ENCODE measurements at regions not wholly inside any gene's neighbourhood (a gene's known extent, or its start where the extent isn't known, plus 50 kb on each side); places are given as distances from the start of the nearest gene placed in this dataset.

DNA sequence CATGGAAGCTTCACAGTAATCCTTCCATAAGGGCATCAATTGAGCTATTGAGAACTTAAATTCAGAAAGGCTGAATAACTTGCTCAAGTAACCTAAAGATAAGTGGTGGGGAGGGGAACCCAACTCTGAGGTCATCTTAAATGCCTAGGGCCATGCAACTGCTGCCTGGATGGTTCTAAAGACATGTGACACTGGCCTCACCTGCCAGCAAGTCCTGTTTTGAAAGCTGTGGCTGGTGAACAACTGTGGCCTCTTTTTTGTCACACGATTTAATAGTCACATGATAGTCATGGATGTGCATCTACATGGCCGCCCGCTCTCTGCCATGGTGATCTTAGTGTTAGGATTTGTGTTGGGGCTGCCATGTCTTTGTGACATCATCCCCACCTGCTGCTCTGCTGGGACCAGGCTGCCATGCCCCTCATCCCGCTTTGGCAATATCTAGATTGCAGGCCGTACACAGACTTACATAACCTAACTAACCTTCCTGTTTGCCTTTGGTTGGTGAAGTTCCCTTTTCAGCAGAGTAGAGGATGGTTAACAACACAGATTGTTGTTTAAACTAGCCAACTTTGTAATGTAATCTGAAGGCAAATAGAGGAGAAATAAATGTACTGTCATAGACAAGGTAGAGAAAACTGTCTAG is 177.9 kb upstream of the SH3BP4 start (continued):
- TF ChIP-seq CHD4 (IDR thresholded peaks at IDR 0.05) (no peak), SREBF2 (IDR thresholded peaks at IDR 0.05; ENCODE audit: low read length) (no peak), TARDBP (IDR thresholded peaks at IDR 0.05; ENCODE audit: borderline replicate concordance) (no peak)

DNA sequence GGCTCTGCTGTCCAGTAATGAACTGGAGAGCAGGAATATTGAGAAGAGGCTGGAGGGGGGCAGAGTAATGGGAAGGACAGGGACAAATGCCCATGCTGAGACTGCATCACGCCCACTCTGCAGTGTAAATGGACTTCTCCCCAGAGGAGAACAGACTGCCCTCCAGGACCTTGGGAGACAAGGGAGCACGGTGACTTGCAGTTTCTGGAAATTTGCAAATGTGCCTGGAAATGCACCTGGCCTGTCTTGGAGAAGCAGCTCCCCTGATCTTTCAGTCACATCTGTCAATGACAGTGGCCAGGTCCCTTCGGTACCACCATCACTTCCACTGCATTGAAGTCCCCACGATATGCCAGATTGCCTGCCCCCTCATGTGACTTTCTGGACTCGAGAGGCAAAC is 178.7 kb upstream of the SH3BP4 start:
- intact Hi-C loops (cut with micrococcal nuclease; ENCODE audit: unreplicated experiment), result no loop called here
- RAD21 ChIA-PET (ENCODE audit: unreplicated experiment), result no interaction called here
- TF ChIP-seq GATAD2B (conservative IDR thresholded peaks at IDR 0.05; ENCODE audit: low read depth), result no peak
- TF ChIP-seq, protein P1, sequence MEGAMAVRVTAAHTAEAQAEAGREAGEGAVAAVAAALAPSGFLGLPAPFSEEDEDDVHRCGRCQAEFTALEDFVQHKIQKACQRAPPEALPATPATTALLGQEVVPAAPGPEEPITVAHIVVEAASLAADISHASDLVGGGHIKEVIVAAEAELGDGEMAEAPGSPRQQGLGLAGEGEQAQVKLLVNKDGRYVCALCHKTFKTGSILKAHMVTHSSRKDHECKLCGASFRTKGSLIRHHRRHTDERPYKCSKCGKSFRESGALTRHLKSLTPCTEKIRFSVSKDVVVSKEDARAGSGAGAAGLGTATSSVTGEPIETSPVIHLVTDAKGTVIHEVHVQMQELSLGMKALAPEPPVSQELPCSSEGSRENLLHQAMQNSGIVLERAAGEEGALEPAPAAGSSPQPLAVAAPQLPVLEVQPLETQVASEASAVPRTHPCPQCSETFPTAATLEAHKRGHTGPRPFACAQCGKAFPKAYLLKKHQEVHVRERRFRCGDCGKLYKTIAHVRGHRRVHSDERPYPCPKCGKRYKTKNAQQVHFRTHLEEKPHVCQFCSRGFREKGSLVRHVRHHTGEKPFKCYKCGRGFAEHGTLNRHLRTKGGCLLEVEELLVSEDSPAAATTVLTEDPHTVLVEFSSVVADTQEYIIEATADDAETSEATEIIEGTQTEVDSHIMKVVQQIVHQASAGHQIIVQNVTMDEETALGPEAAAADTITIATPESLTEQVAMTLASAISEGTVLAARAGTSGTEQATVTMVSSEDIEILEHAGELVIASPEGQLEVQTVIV (IDR thresholded peaks at IDR 0.05; ENCODE audit: borderline replicate concordance, partially characterized antibody), result no peak
- TF ChIP-seq TCF7 (IDR thresholded peaks at IDR 0.05; ENCODE audit: borderline replicate concordance), result no peak
- TF ChIP-seq, protein P2, sequence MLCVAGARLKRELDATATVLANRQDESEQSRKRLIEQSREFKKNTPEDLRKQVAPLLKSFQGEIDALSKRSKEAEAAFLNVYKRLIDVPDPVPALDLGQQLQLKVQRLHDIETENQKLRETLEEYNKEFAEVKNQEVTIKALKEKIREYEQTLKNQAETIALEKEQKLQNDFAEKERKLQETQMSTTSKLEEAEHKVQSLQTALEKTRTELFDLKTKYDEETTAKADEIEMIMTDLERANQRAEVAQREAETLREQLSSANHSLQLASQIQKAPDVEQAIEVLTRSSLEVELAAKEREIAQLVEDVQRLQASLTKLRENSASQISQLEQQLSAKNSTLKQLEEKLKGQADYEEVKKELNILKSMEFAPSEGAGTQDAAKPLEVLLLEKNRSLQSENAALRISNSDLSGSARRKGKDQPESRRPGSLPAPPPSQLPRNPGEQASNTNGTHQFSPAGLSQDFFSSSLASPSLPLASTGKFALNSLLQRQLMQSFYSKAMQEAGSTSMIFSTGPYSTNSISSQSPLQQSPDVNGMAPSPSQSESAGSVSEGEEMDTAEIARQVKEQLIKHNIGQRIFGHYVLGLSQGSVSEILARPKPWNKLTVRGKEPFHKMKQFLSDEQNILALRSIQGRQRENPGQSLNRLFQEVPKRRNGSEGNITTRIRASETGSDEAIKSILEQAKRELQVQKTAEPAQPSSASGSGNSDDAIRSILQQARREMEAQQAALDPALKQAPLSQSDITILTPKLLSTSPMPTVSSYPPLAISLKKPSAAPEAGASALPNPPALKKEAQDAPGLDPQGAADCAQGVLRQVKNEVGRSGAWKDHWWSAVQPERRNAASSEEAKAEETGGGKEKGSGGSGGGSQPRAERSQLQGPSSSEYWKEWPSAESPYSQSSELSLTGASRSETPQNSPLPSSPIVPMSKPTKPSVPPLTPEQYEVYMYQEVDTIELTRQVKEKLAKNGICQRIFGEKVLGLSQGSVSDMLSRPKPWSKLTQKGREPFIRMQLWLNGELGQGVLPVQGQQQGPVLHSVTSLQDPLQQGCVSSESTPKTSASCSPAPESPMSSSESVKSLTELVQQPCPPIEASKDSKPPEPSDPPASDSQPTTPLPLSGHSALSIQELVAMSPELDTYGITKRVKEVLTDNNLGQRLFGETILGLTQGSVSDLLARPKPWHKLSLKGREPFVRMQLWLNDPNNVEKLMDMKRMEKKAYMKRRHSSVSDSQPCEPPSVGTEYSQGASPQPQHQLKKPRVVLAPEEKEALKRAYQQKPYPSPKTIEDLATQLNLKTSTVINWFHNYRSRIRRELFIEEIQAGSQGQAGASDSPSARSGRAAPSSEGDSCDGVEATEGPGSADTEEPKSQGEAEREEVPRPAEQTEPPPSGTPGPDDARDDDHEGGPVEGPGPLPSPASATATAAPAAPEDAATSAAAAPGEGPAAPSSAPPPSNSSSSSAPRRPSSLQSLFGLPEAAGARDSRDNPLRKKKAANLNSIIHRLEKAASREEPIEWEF (IDR thresholded peaks at IDR 0.05; ENCODE audit: insufficient replicate concordance, low read depth, low read length), result no peak
- TF ChIP-seq, protein P3, sequence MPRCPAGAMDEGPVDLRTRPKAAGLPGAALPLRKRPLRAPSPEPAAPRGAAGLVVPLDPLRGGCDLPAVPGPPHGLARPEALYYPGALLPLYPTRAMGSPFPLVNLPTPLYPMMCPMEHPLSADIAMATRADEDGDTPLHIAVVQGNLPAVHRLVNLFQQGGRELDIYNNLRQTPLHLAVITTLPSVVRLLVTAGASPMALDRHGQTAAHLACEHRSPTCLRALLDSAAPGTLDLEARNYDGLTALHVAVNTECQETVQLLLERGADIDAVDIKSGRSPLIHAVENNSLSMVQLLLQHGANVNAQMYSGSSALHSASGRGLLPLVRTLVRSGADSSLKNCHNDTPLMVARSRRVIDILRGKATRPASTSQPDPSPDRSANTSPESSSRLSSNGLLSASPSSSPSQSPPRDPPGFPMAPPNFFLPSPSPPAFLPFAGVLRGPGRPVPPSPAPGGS (IDR thresholded peaks at IDR 0.05; ENCODE audit: borderline replicate concordance, insufficient read depth, low read depth, low read length, poor library complexity, severe bottlenecking), result no peak
- TF ChIP-seq NFYA (IDR thresholded peaks at IDR 0.05; ENCODE audit: borderline replicate concordance, low read depth, low read length), result no peak
- no peak for TF ChIP-seq CREM (IDR thresholded peaks at IDR 0.05; ENCODE audit: low read depth)
- TF ChIP-seq ZZZ3 (IDR thresholded peaks at IDR 0.05; ENCODE audit: control insufficient read depth, insufficient read length, low read depth), result no peak
- TF ChIP-seq NR2C2 (IDR thresholded peaks at IDR 0.05; ENCODE audit: borderline replicate concordance, control insufficient read depth, insufficient read length, low read depth), result no peak

More for the DNA sequence above, 178.7 kb upstream of the SH3BP4 start:
- no peak overlapping the region for H2AFZ ChIP-seq (ENCODE audit: control insufficient read depth, low read depth, low read length)
- H3K27me3 ChIP-seq (replicated peaks in 1 of 2; ENCODE audit: control insufficient read depth in 2 of 2, insufficient read depth in 2 of 2, low read length in 1 of 2), result no peaks in the 10 kb centered on the region
- SMC1A ChIA-PET (ENCODE audit: uncharacterized antibody, unreplicated experiment), result no interaction called here
- in situ Hi-C loops (cut with MboI), result no loop called here
- DNase-seq (ENCODE audit: low read depth, low spot score) (no peak), ATAC-seq (no peak), FAIRE-seq (no peak)
- BruUV-seq (replicated peaks), result no TSS peak
- no peak overlapping the region for H3K4me2 ChIP-seq (ENCODE audit: control insufficient read depth, insufficient read depth)
- H3K27ac ChIP-seq (ENCODE audit: control insufficient read depth, insufficient read depth), result no peak overlapping the region
- H3K4me1 ChIP-seq (ENCODE audit: control insufficient read depth, insufficient read depth, low read length), result no peaks in the 10 kb centered on the region
- WGBS (ENCODE audit: insufficient coverage, insufficient replicate concordance, low lambda C conversion rate, missing lambda C conversion rate), result 5% methylated on average over 5 of the region's 5 CpGs
- CTCF ChIA-PET, result no interaction called here
- no peaks in the 10 kb centered on the region for H3K9me3 ChIP-seq (replicated peaks; ENCODE audit: control insufficient read depth, insufficient read depth, low read length)
- POLR2A ChIA-PET, result no interaction called here
- no peak overlapping the region for H3K4me3 ChIP-seq
- no peaks in the 10 kb centered on the region for H3K36me3 ChIP-seq (ENCODE audit: control insufficient read depth in 2 of 2, insufficient read depth in 2 of 2, low read length in 1 of 2)
- H4K20me1 ChIP-seq (ENCODE audit: control insufficient read depth, insufficient read depth), result no peaks in the 10 kb centered on the region
- H3K9ac ChIP-seq (ENCODE audit: control insufficient read depth, insufficient read depth, low read length), result no peak overlapping the region
- no peaks in the 10 kb centered on the region for H3K79me2 ChIP-seq (ENCODE audit: control insufficient read depth, insufficient read depth, low read length)
